ENCODE measurements at regions not wholly inside any gene's neighbourhood (a gene's known extent, or its start where the extent isn't known, plus 50 kb on each side); places are given as distances from the start of the nearest gene placed in this dataset.

DNA sequence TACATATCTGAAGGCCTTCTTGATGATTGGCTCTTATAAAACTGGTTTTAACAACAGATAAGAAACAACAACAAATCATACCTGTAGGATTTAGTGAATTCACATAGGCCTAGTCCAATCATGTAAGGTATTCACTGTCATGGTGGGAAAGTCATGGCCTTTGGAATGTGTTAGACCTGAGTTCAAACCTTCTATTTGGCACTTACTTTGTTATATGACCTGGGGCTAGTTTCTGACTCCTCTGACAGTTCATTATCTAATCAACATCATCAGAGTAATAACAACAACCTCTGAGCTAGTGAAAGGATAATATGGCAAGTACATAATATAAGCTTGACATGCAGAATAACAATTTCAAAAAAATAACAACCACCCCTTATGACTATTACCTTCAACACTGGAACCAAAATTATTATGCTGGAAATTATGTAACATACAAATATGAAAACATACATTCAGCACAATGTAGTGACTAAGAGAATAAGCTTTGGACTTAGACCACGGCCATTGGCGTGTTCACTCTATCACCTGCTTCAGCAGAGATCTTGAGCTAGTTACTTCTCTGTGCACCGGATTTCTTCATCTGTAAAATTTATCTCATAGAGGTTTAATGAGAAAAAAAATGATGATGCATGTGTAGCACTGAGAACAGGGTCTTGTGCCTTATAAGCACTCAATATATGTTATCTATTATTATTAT, 597.6 kb downstream of the LMO4 start:
- TF ChIP-seq, protein P1, sequence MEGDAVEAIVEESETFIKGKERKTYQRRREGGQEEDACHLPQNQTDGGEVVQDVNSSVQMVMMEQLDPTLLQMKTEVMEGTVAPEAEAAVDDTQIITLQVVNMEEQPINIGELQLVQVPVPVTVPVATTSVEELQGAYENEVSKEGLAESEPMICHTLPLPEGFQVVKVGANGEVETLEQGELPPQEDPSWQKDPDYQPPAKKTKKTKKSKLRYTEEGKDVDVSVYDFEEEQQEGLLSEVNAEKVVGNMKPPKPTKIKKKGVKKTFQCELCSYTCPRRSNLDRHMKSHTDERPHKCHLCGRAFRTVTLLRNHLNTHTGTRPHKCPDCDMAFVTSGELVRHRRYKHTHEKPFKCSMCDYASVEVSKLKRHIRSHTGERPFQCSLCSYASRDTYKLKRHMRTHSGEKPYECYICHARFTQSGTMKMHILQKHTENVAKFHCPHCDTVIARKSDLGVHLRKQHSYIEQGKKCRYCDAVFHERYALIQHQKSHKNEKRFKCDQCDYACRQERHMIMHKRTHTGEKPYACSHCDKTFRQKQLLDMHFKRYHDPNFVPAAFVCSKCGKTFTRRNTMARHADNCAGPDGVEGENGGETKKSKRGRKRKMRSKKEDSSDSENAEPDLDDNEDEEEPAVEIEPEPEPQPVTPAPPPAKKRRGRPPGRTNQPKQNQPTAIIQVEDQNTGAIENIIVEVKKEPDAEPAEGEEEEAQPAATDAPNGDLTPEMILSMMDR (IDR thresholded peaks at IDR 0.05): no peak
- TF ChIP-seq EP300 (IDR thresholded peaks at IDR 0.05; ENCODE audit: low read depth): no peak
